Cardiac fibroblast (primary cell): ENCODE measurements at regions not wholly inside any gene's neighbourhood (a gene's known extent, or its start where the extent isn't known, plus 50 kb on each side); places are given as distances from the start of the nearest gene placed in this dataset.

ENCODE experiments used
- DNase-seq, 2 donors: peaks; one replicate each; pipeline versions ENCODE4 v3.0.0 to v3.0.0-alpha.2; 2010; ENCODE audit warnings: low read depth in 2 of 2
- H3K4me3 ChIP-seq, 2 donors: replicated peaks in 1 of 2; 1 replicate in 1 of 2; 2 replicates in 1 of 2; pipeline ENCODE4 v1.5.1; 2011; ENCODE audit warnings: low read depth in 2 of 2, low read length in 2 of 2, mild to moderate bottlenecking in 2 of 2, moderate library complexity in 1 of 2
- CTCF ChIP-seq: IDR thresholded peaks from one replicate; pipeline ENCODE4 v1.5.1; 2011; ENCODE audit warnings: low read depth, mild to moderate bottlenecking, low read length, inconsistent platforms

- TF ChIP-seq CTCF: no peak
- no peak overlapping the region for H3K4me3 ChIP-seq
- no peak for DNase-seq
Observed at GRCh38 chr15:70199124-70199482, 101.4 kb upstream of the TLE3 start.

GRCh38 chr15:70198441-70199123 lies 100.9 kb upstream of the TLE3 start:
- no peak for TF ChIP-seq CTCF
- DNase-seq: no peak
- H3K4me3 ChIP-seq: no peak overlapping the region

GRCh38 chr15:70197945-70198361 lies 100.2 kb upstream of the TLE3 start:
- H3K4me3 ChIP-seq: no peak overlapping the region
- TF ChIP-seq CTCF: no peak
- no peak for DNase-seq

- no peak overlapping the region for H3K4me3 ChIP-seq
- TF ChIP-seq CTCF: no peak
- no peak for DNase-seq
Observed at GRCh38 chr15:70197318-70197944, 99.7 kb upstream of the TLE3 start.

- H3K4me3 ChIP-seq: no peak overlapping the region
- peak; percentile 32 to 91 for DNase-seq
- no peak for TF ChIP-seq CTCF
Observed at GRCh38 chr15:70196372-70197316, 98.9 kb upstream of the TLE3 start.

- H3K4me3 ChIP-seq: no peak overlapping the region
- TF ChIP-seq CTCF: no peak
- peak; percentile 81 to 94 for DNase-seq
Observed at GRCh38 chr15:70195587-70196305, 98.0 kb upstream of the TLE3 start.
